ENCODE measurements at regions not wholly inside any gene's neighbourhood (a gene's known extent, or its start where the extent isn't known, plus 50 kb on each side); places are given as distances from the start of the nearest gene placed in this dataset.

DNA sequence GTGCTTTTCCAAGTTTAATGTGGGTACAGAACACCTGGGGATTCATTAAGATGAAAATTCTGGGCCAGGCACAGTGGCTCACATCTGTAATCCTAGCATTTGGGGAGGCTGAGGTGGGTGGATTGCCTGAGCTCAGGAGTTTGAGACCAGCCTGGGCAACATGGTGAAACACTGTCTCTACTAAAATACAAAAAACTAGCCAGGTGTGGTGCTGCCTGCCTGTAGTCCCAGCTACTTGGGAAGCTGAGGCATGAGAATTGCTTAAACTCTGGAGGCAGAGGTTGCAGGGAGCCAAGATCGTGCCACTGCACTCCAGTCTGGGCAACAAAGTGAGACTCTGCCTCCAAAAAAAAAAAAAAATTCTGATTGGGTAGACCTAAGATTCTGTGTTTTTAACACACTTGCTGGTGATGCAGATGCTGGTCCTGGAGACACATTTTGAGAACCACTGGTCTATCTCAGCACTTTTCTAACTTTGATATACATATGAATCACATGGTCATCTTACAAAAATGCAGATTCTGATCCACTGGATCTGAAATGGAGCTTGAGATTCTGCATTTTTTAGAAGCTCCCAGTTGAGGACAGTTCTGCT lies 223.8 kb upstream of the SATB1 start:
- Histone ChIP-seq H3K9me3 (replicated peaks in 1 of 2; ENCODE audit: control insufficient read depth in 2 of 2, insufficient read depth in 1 of 2, low read depth in 1 of 2, low read length in 2 of 2) (no peaks in the 10 kb centered on the region), H3K4me2 (ENCODE audit: insufficient read depth, low read length, poor library complexity, severe bottlenecking) (no peak overlapping the region), H3K36me3 (replicated peaks in 1 of 2; ENCODE audit: control insufficient read depth in 2 of 2, insufficient read depth in 2 of 2, low read length in 2 of 2) (no peaks in the 10 kb centered on the region), H2BK120ac (ENCODE audit: low read depth, low read length) (no peak overlapping the region), H3K79me1 (ENCODE audit: low read depth, low read length) (no peaks in the 10 kb centered on the region), H2AFZ (ENCODE audit: low read length) (no peak overlapping the region), H4K91ac (ENCODE audit: low read depth, low read length, poor library complexity) (no peak overlapping the region), H3K9ac (ENCODE audit: low read depth, low read length, poor library complexity) (no peak overlapping the region), H3K27ac (replicated peaks; ENCODE audit: low read length) (no peak overlapping the region), H4K8ac (ENCODE audit: low read depth, low read length) (no peak overlapping the region), H3K4me1 (ENCODE audit: control insufficient read depth in 2 of 2, insufficient read depth in 1 of 2, low read depth in 1 of 2, low read length in 2 of 2) (no peaks in the 10 kb centered on the region), H3K27me3 (ENCODE audit: control insufficient read depth in 3 of 3, insufficient read depth in 3 of 3, low read depth in 1 of 3, low read length in 3 of 3) (no peaks in the 10 kb centered on the region), H3K4me3 (ENCODE audit: low read length in 2 of 2) (no peak overlapping the region), H3K4ac (ENCODE audit: low read length) (no peak overlapping the region), H3K14ac (ENCODE audit: low read length) (no peak overlapping the region), H2BK12ac (ENCODE audit: low read length) (no peak overlapping the region), H2BK5ac (ENCODE audit: low read length) (no peak overlapping the region), H2BK15ac (ENCODE audit: low read length) (no peak overlapping the region), H2AK5ac (ENCODE audit: low read depth, low read length) (no peak overlapping the region), H3K23ac (ENCODE audit: low read depth, low read length, poor library complexity) (no peak overlapping the region), H3K18ac (ENCODE audit: low read length) (no peak overlapping the region)
- no CpG with 5 or more reads among the region's 1 CpG for WGBS, 2 donors (ENCODE audit: extremely low coverage in 2 of 2, insufficient read length in 2 of 2, insufficient replicate concordance in 1 of 2)
- no peak for DNase-seq (ENCODE audit: low spot score)

DNA sequence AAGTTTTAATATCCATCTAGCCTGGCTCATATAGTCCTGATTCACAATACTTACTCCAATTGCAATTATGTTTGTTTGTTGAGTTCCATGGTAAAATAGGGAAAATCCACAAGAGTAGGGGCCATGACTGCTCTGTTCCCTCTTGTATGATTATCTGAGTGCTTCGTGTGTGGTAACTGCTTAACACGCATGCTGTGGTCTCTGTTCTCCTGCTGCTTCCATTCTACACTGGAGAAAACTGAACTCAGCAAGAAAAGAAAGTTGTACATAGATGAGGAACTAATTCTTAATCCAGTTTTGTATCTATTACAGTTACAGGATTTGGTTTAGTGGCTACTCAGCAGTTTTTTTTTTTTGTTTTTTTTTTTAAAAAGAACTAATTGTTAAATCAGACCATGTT lies 223.0 kb upstream of the SATB1 start:
- H3K27ac ChIP-seq (replicated peaks; ENCODE audit: low read length): no peak overlapping the region
- H3K4me1 ChIP-seq (ENCODE audit: control insufficient read depth in 2 of 2, insufficient read depth in 1 of 2, low read depth in 1 of 2, low read length in 2 of 2): no peaks in the 10 kb centered on the region
- H2BK5ac ChIP-seq (ENCODE audit: low read length): no peak overlapping the region
- no peak overlapping the region for H3K9ac ChIP-seq (ENCODE audit: low read depth, low read length, poor library complexity)
- no peak overlapping the region for H2BK15ac ChIP-seq (ENCODE audit: low read length)
- H3K27me3 ChIP-seq (ENCODE audit: control insufficient read depth in 3 of 3, insufficient read depth in 3 of 3, low read depth in 1 of 3, low read length in 3 of 3): no peaks in the 10 kb centered on the region
- no peak overlapping the region for H3K4ac ChIP-seq (ENCODE audit: low read length)
- no peak overlapping the region for H3K14ac ChIP-seq (ENCODE audit: low read length)
- no peaks in the 10 kb centered on the region for H3K36me3 ChIP-seq (replicated peaks in 1 of 2; ENCODE audit: control insufficient read depth in 2 of 2, insufficient read depth in 2 of 2, low read length in 2 of 2)
- H2AFZ ChIP-seq (ENCODE audit: low read length): no peak overlapping the region
- no peak overlapping the region for H3K18ac ChIP-seq (ENCODE audit: low read length)
- H3K9me3 ChIP-seq (replicated peaks in 1 of 2; ENCODE audit: control insufficient read depth in 2 of 2, insufficient read depth in 1 of 2, low read depth in 1 of 2, low read length in 2 of 2): no peaks in the 10 kb centered on the region
- no peak for DNase-seq (ENCODE audit: low spot score)
- H4K91ac ChIP-seq (ENCODE audit: low read depth, low read length, poor library complexity): no peak overlapping the region
- H2BK120ac ChIP-seq (ENCODE audit: low read depth, low read length): no peak overlapping the region
- no peak overlapping the region for H2BK12ac ChIP-seq (ENCODE audit: low read length)
- no peak overlapping the region for H3K4me2 ChIP-seq (ENCODE audit: insufficient read depth, low read length, poor library complexity, severe bottlenecking)
- no peak overlapping the region for H3K23ac ChIP-seq (ENCODE audit: low read depth, low read length, poor library complexity)
- no peak overlapping the region for H4K8ac ChIP-seq (ENCODE audit: low read depth, low read length)
- no peaks in the 10 kb centered on the region for H3K79me1 ChIP-seq (ENCODE audit: low read depth, low read length)
- H2AK5ac ChIP-seq (ENCODE audit: low read depth, low read length): no peak overlapping the region
- no peak overlapping the region for H3K4me3 ChIP-seq (ENCODE audit: low read length in 2 of 2)
- WGBS, 2 donors (ENCODE audit: extremely low coverage in 2 of 2, insufficient read length in 2 of 2, insufficient replicate concordance in 1 of 2): no CpG with 5 or more reads among the region's 2 CpGs

DNA sequence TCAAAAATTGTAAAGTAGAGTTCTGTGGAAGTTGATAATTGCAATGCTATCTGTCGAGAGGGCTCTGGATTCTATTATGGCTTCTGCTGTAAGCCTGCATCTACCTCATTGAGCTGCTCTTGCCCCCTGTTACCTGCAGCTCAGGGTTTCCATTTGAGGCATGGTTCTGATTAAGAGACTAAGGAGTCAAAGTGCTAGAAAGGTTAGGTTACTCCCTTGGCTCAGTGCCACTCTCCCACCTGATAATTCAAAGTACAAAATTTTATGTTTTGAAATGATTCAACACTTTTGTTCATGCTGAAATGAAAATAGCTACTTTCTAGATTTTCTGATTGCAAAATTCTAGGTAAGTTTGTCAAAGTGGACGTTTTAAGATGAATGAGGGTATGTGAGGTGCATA lies 220.5 kb upstream of the SATB1 start:
- H3K4me3 ChIP-seq (ENCODE audit: low read length in 2 of 2): no peak overlapping the region
- no peak overlapping the region for H3K14ac ChIP-seq (ENCODE audit: low read length)
- H3K27ac ChIP-seq (replicated peaks; ENCODE audit: low read length): no peak overlapping the region
- no peak overlapping the region for H2BK12ac ChIP-seq (ENCODE audit: low read length)
- H4K91ac ChIP-seq (ENCODE audit: low read depth, low read length, poor library complexity): no peak overlapping the region
- no peaks in the 10 kb centered on the region for H3K9me3 ChIP-seq (replicated peaks in 1 of 2; ENCODE audit: control insufficient read depth in 2 of 2, insufficient read depth in 1 of 2, low read depth in 1 of 2, low read length in 2 of 2)
- no peak overlapping the region for H2AK5ac ChIP-seq (ENCODE audit: low read depth, low read length)
- no peaks in the 10 kb centered on the region for H3K4me1 ChIP-seq (ENCODE audit: control insufficient read depth in 2 of 2, insufficient read depth in 1 of 2, low read depth in 1 of 2, low read length in 2 of 2)
- no peak overlapping the region for H3K4ac ChIP-seq (ENCODE audit: low read length)
- no peak overlapping the region for H3K18ac ChIP-seq (ENCODE audit: low read length)
- WGBS, 2 donors (ENCODE audit: extremely low coverage in 2 of 2, insufficient read length in 2 of 2, insufficient replicate concordance in 1 of 2): no CpG with 5 or more reads among the region's 2 CpGs
- H4K8ac ChIP-seq (ENCODE audit: low read depth, low read length): no peak overlapping the region
- no peak overlapping the region for H2BK5ac ChIP-seq (ENCODE audit: low read length)
- no peak overlapping the region for H3K4me2 ChIP-seq (ENCODE audit: insufficient read depth, low read length, poor library complexity, severe bottlenecking)
- H3K9ac ChIP-seq (ENCODE audit: low read depth, low read length, poor library complexity): no peak overlapping the region
- H3K79me1 ChIP-seq (ENCODE audit: low read depth, low read length): no peaks in the 10 kb centered on the region
- no peaks in the 10 kb centered on the region for H3K27me3 ChIP-seq (ENCODE audit: control insufficient read depth in 3 of 3, insufficient read depth in 3 of 3, low read depth in 1 of 3, low read length in 3 of 3)
- H3K36me3 ChIP-seq (replicated peaks in 1 of 2; ENCODE audit: control insufficient read depth in 2 of 2, insufficient read depth in 2 of 2, low read length in 2 of 2): no peaks in the 10 kb centered on the region
- H2AFZ ChIP-seq (ENCODE audit: low read length): no peak overlapping the region
- DNase-seq (ENCODE audit: low spot score): no peak
- H2BK120ac ChIP-seq (ENCODE audit: low read depth, low read length): no peak overlapping the region
- no peak overlapping the region for H3K23ac ChIP-seq (ENCODE audit: low read depth, low read length, poor library complexity)
- no peak overlapping the region for H2BK15ac ChIP-seq (ENCODE audit: low read length)

DNA sequence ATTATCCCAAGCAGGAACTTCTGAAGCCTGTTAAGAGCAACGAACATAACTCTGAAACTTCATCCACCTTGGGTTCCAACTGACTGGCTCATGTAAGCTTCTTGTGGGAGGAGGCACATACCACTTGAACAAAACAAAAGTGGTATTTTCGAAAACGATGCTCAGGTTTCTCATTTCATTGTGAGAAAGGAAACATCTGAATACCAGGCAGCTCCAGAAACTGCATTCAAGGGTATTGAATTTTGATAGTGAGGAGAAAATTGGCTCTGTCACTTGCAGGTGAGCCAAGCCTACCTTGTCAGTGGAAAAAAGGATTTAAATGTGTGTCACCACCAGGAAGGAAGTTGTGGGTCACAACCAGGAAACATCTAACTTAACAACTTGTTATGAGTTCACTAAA lies 218.1 kb upstream of the SATB1 start:
- no peak for DNase-seq (ENCODE audit: low spot score)
- Histone ChIP-seq H3K4me2 (ENCODE audit: insufficient read depth, low read length, poor library complexity, severe bottlenecking) (no peak overlapping the region), H2BK12ac (ENCODE audit: low read length) (no peak overlapping the region), H4K8ac (ENCODE audit: low read depth, low read length) (no peak overlapping the region), H3K18ac (ENCODE audit: low read length) (no peak overlapping the region), H3K27ac (replicated peaks; ENCODE audit: low read length) (no peak overlapping the region), H4K91ac (ENCODE audit: low read depth, low read length, poor library complexity) (no peak overlapping the region), H3K4me3 (ENCODE audit: low read length in 2 of 2) (no peak overlapping the region), H2AFZ (ENCODE audit: low read length) (no peak overlapping the region), H2BK120ac (ENCODE audit: low read depth, low read length) (no peak overlapping the region), H3K4me1 (ENCODE audit: control insufficient read depth in 2 of 2, insufficient read depth in 1 of 2, low read depth in 1 of 2, low read length in 2 of 2) (no peaks in the 10 kb centered on the region), H2BK5ac (ENCODE audit: low read length) (no peak overlapping the region), H3K36me3 (replicated peaks in 1 of 2; ENCODE audit: control insufficient read depth in 2 of 2, insufficient read depth in 2 of 2, low read length in 2 of 2) (no peaks in the 10 kb centered on the region), H3K14ac (ENCODE audit: low read length) (no peak overlapping the region), H2AK5ac (ENCODE audit: low read depth, low read length) (no peak overlapping the region), H3K9ac (ENCODE audit: low read depth, low read length, poor library complexity) (no peak overlapping the region), H3K27me3 (ENCODE audit: control insufficient read depth in 3 of 3, insufficient read depth in 3 of 3, low read depth in 1 of 3, low read length in 3 of 3) (no peaks in the 10 kb centered on the region), H3K4ac (ENCODE audit: low read length) (no peak overlapping the region), H3K23ac (ENCODE audit: low read depth, low read length, poor library complexity) (no peak overlapping the region), H3K79me1 (ENCODE audit: low read depth, low read length) (no peaks in the 10 kb centered on the region), H3K9me3 (replicated peaks in 1 of 2; ENCODE audit: control insufficient read depth in 2 of 2, insufficient read depth in 1 of 2, low read depth in 1 of 2, low read length in 2 of 2) (no peaks in the 10 kb centered on the region), H2BK15ac (ENCODE audit: low read length) (no peak overlapping the region)
- WGBS, 2 donors (ENCODE audit: extremely low coverage in 2 of 2, insufficient read length in 2 of 2, insufficient replicate concordance in 1 of 2): no CpG with 5 or more reads among the region's 3 CpGs

Measured in neuronal stem cell (in vitro differentiated cells).